HL-60 (cell line): ENCODE measurements at regions not wholly inside any gene's neighbourhood (a gene's known extent, or its start where the extent isn't known, plus 50 kb on each side); places are given as distances from the start of the nearest gene placed in this dataset.

Experiments used
- DNase-seq, 2 experiments: peaks; one replicate each; pipeline ENCODE4 v3.0.0-alpha.2; 2010 to 2020; ENCODE audit warnings: low read depth in 1 of 2, low spot score in 1 of 2
- H3K27ac ChIP-seq: fragments of 250-450 bp; sonication (Bioruptor Pico); replicated peaks from 2 replicates; pipeline ENCODE4 v1.5.1; 2020; ENCODE audit warnings: mild to moderate bottlenecking, moderate library complexity
- H3K27me3 ChIP-seq: fragments of 250-450 bp; sonication (Bioruptor Pico); 2 replicates; pipeline ENCODE4 v1.5.1; 2021; ENCODE audit warnings: mild to moderate bottlenecking, moderate library complexity; ENCODE audit not compliant: insufficient read depth, poor library complexity, severe bottlenecking
- H3K4me3 ChIP-seq: replicated peaks from 2 replicates; pipeline ENCODE4 v1.5.1; 2011; ENCODE audit warnings: mild to moderate bottlenecking, control low read depth, low read length; ENCODE audit not compliant: insufficient read depth
- CTCF ChIP-seq: IDR thresholded peaks from one replicate; pipeline ENCODE4 v1.5.1; 2011; ENCODE audit warnings: low read length, control low read depth, inconsistent platforms; ENCODE audit not compliant: insufficient read depth
- GABPA ChIP-seq: IDR thresholded peaks from 2 replicates; pipeline ENCODE4 v1.6.1; 2012; ENCODE audit warnings: low read depth
- POLR2AphosphoS5 ChIP-seq: IDR thresholded peaks from 2 replicates; pipeline ENCODE4 v1.6.1; 2012; ENCODE audit warnings: low read depth
- REST ChIP-seq: IDR thresholded peaks from 2 replicates; pipeline ENCODE4 v1.6.1; 2012; ENCODE audit warnings: low read depth; ENCODE audit not compliant: insufficient replicate concordance
- SPI1 ChIP-seq: IDR thresholded peaks from 2 replicates; pipeline ENCODE4 v1.6.1; 2012; ENCODE audit warnings: low read depth, mild to moderate bottlenecking, borderline replicate concordance

- H3K27me3 ChIP-seq, result no peaks in the 10 kb centered on the region
- TF ChIP-seq SPI1, result no peak
- no peak for TF ChIP-seq POLR2AphosphoS5
- TF ChIP-seq REST, result no peak
- no peak for TF ChIP-seq CTCF
- no peak for TF ChIP-seq GABPA
- no peak for DNase-seq
- no peak overlapping the region for H3K27ac ChIP-seq
- H3K4me3 ChIP-seq, result no peak overlapping the region
Observed at GRCh38 chr5:39587675-39588074, 162.9 kb upstream of the DAB2 start.

- DNase-seq, result no peak
- H3K27me3 ChIP-seq, result no peaks in the 10 kb centered on the region
- TF ChIP-seq CTCF, result no peak
- TF ChIP-seq GABPA, result no peak
- TF ChIP-seq REST, result no peak
- no peak for TF ChIP-seq POLR2AphosphoS5
- TF ChIP-seq SPI1, result no peak
- no peak overlapping the region for H3K27ac ChIP-seq
- no peak overlapping the region for H3K4me3 ChIP-seq
Observed at GRCh38 chr5:39586185-39586584, 161.4 kb upstream of the DAB2 start.

GRCh38 chr5:39584927-39585326 lies 160.1 kb upstream of the DAB2 start:
- H3K27ac ChIP-seq, result no peak overlapping the region
- no peaks in the 10 kb centered on the region for H3K27me3 ChIP-seq
- no peak overlapping the region for H3K4me3 ChIP-seq
- DNase-seq, result no peak
- TF ChIP-seq REST (no peak), SPI1 (no peak), CTCF (no peak), POLR2AphosphoS5 (no peak)
